ENCODE measurements at regions not wholly inside any gene's neighbourhood (a gene's known extent, or its start where the extent isn't known, plus 50 kb on each side); places are given as distances from the start of the nearest gene placed in this dataset.
"Not testable (repeated sequence)": the region's sequence is repeated elsewhere in the genome, so short reads cannot be mapped to it uniquely, and the experiment has no call there.

GRCh38 chr1:100597061-100597741 is 59.3 kb downstream of the GPR88 start:
- DNase-seq = no peak

DNA sequence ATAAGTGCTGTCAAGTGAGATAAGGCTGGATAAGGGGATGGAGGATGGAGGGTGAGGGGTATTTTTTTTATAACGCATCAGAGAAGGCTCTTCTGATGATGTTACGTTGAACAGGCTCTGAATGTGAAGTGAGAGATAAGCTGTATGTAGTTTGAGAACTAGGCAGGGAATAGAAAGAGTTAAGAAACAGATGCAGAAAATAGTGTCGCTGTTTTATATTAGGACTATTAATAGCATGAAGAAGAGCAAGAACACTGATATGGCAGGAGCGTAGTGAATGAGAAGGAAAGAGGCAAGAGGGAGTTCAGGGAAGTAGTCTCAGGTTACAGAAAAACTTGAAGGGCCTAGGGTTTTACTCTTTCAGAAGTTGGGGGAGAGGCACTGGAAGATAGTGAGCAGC is 59.8 kb downstream of the GPR88 start:
- no peak for DNase-seq

GRCh38 chr1:100600377-100600776 is 62.4 kb downstream of the GPR88 start:
- DNase-seq = not testable (repeated sequence)

GRCh38 chr1:100602028-100602427 is 64.1 kb downstream of the GPR88 start:
- DNase-seq = not testable (repeated sequence)

- no peak for DNase-seq
Measured at GRCh38 chr1:100604372-100604771, 66.4 kb downstream of the GPR88 start.

DNA sequence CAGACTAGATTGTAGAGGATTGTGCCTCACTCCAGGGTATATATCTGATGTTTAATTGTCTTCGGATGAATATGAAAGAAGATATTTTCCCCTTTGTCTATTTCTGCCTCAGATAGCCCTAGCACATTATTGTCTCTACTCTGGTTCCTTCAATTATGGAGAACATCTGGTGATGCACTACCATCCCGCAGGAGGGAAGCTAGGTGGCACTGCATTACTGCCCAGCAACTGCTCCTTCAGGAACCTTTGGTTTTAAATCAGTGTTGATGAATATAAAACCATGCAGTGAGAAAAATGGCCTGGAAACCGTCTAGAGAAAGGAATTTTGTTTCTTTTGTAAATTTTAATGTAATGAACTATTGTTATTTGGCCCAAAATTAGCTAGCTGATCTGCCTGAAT is 68.5 kb downstream of the GPR88 start:
- DNase-seq = no peak

DNA sequence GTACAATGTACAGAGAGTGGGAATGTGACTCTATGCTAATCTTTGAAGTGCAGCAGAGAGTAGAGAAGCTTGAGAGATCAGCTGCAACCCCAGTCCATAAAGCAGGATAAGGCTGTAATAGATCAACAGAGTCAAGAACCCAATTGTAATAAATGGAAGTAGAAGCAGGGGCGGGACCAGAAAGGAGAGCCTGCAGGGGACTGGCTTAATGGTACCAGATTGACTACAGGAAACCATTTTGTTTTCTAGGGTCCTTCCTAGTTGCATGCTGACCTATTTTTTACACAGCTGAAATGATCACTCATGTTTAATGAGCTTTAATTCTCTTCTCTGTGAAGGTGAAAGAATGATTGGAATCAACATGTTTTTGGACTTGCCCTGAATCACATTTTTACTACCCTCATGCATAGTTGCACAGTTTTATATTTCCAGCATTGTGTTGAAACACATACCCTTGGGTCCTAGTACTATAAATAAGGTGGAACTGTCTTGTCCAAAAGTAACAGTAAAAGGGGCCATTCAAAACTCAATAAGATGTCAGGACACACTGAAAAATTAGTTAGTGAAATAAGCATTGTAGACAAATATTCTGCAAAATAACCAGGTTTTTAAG is 69.8 kb downstream of the GPR88 start:
- no peak for DNase-seq

DNA sequence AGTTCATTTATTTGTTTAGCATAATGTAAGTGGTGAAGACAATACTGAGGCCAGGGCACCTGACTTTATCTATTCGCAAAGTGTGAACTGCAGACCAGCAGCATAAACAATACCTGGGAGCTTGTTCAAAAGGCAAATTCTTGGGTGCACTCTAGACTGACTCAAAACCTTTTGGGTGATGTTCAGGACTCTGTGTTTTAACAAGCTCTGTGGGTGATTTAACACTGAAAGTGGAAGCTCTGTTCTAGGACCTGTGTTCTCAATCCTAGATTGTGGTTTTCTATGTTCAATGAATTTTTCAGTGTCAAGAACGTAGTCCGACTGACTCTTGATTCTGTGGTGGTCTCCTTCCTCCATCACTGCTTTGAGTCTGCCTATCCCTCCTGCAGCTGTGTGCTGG is 71.9 kb downstream of the GPR88 start:
- DNase-seq = no peak

DNA sequence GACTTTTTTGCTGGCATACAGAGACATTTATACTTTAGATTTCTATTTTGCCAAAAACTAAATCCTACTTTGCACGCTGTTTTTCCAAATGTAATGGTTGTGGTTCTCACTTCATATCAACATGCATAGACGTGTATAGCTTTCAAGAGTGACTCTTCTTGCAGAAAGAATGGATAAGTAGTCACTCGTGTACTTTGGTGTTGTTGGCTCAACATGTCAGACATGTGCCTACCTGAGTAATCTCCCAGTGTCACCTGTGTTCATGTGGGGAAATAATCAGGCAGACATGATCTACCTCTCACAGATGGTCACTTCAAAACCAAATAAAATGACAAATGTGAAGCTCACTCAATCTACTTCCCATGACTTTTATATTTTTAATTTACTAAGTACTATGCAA is 73.1 kb downstream of the GPR88 start:
- DNase-seq = no peak

DNA sequence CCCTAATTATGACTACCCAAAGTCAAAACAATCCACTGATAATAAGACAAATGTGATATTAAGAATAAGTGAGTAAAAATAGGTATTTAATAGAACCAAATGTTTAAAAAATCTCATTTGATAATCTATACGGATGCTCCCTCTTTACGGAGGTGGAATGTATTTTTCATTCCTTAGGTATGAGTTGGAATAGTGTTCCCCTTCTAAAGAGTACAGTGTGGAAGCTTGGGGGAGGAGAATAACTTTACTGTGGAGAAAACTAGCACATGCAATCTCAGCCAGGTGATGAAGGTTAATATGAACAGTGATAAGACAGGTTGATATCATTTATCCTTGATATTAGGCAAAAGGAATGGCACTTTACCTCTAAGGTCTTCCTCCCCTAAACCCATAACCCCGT is 74.6 kb downstream of the GPR88 start:
- no peak for DNase-seq

- DNase-seq = no peak
Measured at GRCh38 chr1:100613817-100614559, 76.0 kb downstream of the GPR88 start.

- no peak for DNase-seq
Measured at GRCh38 chr1:100614570-100614969, 76.6 kb downstream of the GPR88 start.

GRCh38 chr1:100615686-100616085 is 77.7 kb downstream of the GPR88 start:
- DNase-seq = no peak

GRCh38 chr1:100616121-100616621 is 78.2 kb downstream of the GPR88 start:
- no peak for DNase-seq

- no peak for DNase-seq
Measured at GRCh38 chr1:100622037-100622436, 84.1 kb downstream of the GPR88 start.

GRCh38 chr1:100622506-100622905 is 84.6 kb downstream of the GPR88 start:
- DNase-seq = no peak

DNA sequence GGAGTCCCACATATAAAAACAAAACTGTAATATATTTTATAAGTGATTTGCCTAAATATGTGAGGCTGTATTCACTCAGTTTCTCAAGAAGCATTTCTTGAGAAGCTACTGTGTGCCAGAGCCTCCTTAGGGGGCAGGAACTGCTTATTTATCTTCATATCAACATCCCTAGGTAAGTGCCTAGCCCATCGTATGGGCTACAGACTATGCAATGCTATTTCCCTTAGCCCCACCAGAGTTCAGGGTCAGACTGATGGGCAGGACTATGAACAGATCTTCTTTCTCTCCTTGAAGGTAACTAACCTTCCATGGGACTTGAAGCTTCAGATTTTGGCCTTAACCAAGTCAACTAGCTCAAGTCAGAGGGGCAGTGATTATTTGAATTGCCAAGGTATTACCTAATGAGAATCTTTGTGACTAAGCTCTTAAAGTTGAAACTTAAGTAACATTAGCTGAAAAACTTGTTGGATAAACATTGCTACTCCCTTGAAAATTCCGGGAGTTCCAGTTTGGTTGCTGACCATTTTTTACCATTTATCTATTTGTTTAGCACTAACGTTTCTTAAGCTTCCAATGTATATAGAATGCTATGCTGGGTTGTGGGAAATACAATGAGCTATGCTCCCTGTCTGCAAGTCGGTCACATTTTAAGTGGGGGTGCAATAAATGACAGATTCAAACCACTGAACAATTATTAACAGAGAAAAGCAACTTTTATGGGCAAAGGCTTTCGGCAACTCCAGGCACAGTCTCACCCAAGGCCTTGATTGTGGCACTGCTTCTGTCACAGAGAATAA is 85.2 kb downstream of the GPR88 start:
- DNase-seq = no peak

DNA sequence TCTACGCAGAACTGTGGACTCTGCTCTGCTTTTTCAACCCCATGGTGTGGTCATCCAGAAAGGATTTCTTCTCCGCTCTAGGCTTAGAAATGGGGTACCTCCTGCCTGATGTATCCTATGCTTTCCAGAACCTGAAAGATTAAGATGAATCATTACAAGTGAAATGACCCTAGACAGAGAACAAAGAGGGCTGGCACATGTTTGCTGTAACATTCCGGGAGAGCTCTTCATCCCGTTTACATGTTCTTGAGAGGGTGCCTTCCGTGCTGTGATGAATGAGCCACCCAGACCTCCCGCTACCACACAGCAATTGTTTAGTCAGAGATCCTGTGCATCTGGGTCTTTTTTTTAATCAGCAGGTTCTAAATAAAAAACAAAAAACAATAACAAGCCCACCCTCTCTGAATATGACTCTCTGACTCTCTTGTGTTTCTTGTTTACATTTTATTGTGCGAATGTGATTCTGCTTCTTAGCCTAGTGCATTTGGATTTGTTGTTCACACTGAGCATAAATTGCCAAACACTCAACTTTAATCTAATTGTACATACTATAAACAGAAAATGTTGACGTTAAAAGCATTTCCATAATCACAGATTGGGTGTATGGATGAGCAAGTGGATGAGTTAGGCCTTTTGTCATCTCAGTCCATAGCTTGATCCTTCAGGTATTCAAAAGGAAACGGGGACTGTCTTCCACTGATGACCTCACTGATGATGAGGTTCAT is 87.1 kb downstream of the GPR88 start:
- peak; percentile 2 for DNase-seq

GRCh38 chr1:100626397-100626796 is 88.5 kb downstream of the GPR88 start:
- DNase-seq = no peak

DNA sequence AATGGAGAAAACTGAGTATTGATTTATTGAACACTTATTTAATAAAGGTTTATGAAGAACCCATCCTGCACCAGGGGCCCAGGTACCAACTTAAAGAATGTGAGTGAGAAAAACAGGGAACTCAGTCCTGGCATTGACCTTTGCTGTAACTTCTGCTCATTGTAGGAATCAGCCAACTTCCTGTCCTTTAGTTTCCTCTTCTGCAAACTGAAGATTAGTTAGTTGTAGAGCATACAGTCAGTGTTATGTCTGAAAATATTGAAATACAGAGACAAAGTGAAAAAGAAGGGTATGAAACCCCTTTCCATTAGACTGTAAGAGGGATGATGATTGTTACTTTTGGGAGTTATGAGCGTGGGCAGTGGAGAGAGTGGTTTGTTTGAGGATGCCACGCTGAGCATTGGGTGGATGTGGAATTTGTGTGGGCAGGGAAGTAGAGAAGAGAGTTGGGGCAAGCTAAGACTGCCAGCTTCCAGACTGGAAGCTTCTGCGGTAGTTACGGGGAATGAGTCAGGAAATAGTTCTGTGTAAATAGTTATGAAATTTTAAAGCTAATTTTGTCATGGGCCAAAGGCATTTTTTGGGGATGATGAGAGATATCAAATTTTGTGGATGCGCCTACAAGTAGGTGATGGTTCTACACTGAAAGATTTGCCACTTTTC is 89.2 kb downstream of the GPR88 start:
- DNase-seq = no peak

GRCh38 chr1:100627936-100628335 is 90.0 kb downstream of the GPR88 start:
- DNase-seq = no peak

DNA sequence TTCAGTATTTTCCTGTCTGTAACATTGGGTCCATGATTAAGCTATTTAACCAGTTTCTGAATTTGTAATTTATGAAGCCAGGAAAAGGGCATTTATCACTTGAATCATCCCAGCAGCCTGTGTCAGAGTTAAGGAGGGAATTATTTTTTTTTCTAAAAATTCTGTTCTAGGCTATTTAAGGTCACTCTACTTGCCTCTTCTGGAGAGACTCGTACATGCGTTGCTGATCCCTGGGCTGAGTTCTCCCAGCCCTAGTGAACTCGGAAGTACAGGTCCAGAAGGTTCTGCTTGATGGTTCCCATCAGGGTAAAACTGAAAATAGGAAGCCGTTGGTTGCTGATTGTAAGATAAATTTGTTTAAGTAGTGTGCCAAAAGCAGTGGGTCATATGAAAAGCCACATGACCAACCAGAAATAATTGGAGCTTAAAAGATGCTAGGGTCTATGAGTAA is 90.7 kb downstream of the GPR88 start:
- no peak for DNase-seq

All from NCI-H510A treated with DMSO at 0.1 percent for 48 hours (cell line).